Mammary epithelial cell (primary cell): ENCODE measurements at regions not wholly inside any gene's neighbourhood (a gene's known extent, or its start where the extent isn't known, plus 50 kb on each side); places are given as distances from the start of the nearest gene placed in this dataset.

ENCODE experiments used
- CTCF ChIP-seq, 2 donors: IDR thresholded peaks in 1 of 2; conservative IDR thresholded peaks in 1 of 2; 2 replicates each; pipeline ENCODE4 v1.5.1; 2011 to 2012; ENCODE audit warnings: inconsistent platforms in 2 of 2, low read length in 2 of 2, mild to moderate bottlenecking in 2 of 2, control low read depth in 1 of 2, low read depth in 1 of 2; ENCODE audit not compliant: insufficient read depth in 1 of 2; ENCODE audit errors: extremely low read depth in 1 of 2
- EZH2 ChIP-seq: IDR thresholded peaks from 2 replicates; pipeline ENCODE4 v1.6.1; 2012; ENCODE audit warnings: low read length, inconsistent platforms, borderline replicate concordance

GRCh38 chr7:91674470-91674869, 206.0 kb downstream of the MTERF1 start:
- no peak for TF ChIP-seq EZH2
- no peak for TF ChIP-seq CTCF (conservative IDR thresholded peaks at IDR 0.05 in 1 of 2, IDR thresholded peaks at IDR 0.05 in 1 of 2; ENCODE audit: extremely low read depth in 1 of 2, insufficient read depth in 1 of 2, low read depth in 1 of 2, low read length in 2 of 2)
